BE2C (cell line): ENCODE measurements at regions not wholly inside any gene's neighbourhood (a gene's known extent, or its start where the extent isn't known, plus 50 kb on each side); places are given as distances from the start of the nearest gene placed in this dataset.

Experiments
- DNase-seq: peaks from one replicate; pipeline ENCODE4 v3.0.0-alpha.2; 2020
- H3K27me3 ChIP-seq: fragments of 250-450 bp; sonication (Bioruptor Pico); 2 replicates; pipeline ENCODE4 v1.5.1; 2020; ENCODE audit warnings: mild to moderate bottlenecking
- H3K36me3 ChIP-seq: fragments of 250-450 bp; sonication (Bioruptor Pico); 2 replicates; pipeline ENCODE4 v1.5.1; 2020; ENCODE audit warnings: mild to moderate bottlenecking
- H3K4me1 ChIP-seq: fragments of 250-450 bp; sonication (Bioruptor Pico); 2 replicates; pipeline ENCODE4 v1.5.1; 2020
- H3K4me3 ChIP-seq: 2 replicates; pipeline ENCODE4 v1.5.1; 2011; ENCODE audit warnings: low read depth, low read length
- H3K9me3 ChIP-seq: fragments of 250-450 bp; sonication (Bioruptor Pico); 2 replicates; pipeline ENCODE4 v1.5.1; 2020
- CTCF ChIP-seq: IDR thresholded peaks from 2 replicates; pipeline ENCODE4 v1.5.1; 2012; ENCODE audit warnings: mild to moderate bottlenecking, low read depth, low read length

DNA sequence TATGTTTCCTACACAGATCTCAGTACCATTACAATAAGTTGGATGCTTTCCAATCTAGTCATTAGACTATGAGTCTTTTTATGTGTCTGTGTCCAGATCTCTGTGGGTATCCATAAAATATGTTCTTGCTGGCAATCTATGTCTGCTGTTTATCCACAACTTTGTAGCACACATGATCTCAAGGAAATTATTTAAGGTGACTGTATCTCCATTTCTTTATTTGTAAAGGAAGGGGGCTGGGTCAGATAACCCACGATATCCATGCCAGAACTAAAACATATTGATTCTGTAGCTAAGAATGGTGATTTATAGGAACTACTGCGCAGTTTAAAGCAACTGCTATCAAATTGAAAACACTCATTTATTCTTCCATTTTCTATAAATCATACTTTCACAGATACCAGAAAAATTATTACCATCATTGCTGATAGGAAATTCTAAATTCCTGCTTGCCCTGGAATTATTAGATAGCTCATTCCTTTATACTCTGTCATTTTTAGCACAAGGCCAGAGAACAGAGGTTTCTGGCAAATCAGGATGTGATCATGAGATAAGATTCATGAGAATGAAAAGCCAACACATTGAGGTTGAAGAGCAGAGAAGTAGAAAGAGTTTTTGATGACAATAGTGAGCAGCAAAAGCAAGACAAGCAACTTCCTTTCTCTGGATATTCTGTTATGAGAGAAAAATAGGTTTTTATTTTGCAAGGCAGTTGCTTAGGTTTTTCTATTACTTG lies 851.4 kb upstream of the CITED2 start:
- H3K9me3 ChIP-seq: no peaks in the 10 kb centered on the region
- H3K4me3 ChIP-seq: no peak overlapping the region
- DNase-seq: no peak
- H3K36me3 ChIP-seq: no peaks in the 10 kb centered on the region
- no peak for TF ChIP-seq CTCF
- 0 out of 2 replicates have a peak, but pooled peaks cover 3% of the 10 kb centered on the region for H3K4me1 ChIP-seq
- H3K27me3 ChIP-seq: no peaks in the 10 kb centered on the region

DNA sequence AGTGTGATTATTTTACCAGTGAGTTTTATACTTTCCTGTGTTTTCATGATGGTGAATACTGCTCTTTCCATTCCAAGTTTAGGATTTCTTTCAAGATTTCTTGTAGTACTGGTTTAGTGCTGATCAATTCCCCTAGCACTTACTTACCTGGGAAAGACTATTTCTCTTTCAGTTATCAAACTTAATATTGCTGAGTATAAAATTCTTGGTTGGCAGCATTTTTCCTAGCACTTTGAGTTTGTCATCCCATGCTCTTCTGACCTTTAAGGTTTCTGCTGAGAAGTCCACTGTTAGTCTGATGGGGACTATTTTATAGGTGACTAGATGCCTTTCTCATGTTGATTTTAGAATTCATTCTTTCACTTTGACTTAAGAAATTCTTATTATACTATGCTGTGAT lies 842.8 kb upstream of the CITED2 start:
- no peak overlapping the region for H3K4me3 ChIP-seq
- no peak for DNase-seq
- no peaks in the 10 kb centered on the region for H3K9me3 ChIP-seq
- H3K36me3 ChIP-seq: no peaks in the 10 kb centered on the region
- TF ChIP-seq CTCF: no peak
- H3K4me1 ChIP-seq: no peaks in the 10 kb centered on the region
- no peaks in the 10 kb centered on the region for H3K27me3 ChIP-seq

DNA sequence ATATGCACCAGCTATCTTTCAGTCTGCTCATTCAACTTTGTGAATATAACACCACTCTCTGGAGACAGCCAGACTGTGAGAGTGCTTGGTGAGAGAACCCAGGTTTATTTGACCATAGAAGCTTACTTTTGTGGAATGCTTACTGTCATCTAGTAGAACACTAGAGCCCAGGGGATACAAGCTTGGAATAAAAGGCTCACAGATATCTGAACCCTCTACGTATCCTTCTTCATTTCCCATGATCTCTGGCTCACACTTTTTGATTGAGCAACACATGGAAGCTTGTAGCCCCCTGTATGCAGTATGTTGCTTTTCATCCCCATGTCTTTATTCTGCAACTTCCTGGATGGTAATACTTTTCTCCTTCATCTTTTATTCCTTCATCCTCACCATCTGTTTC lies 835.3 kb upstream of the CITED2 start:
- no peaks in the 10 kb centered on the region for H3K27me3 ChIP-seq
- DNase-seq: no peak

GRCh38 chr6:140208286-140208685 lies 833.8 kb upstream of the CITED2 start:
- TF ChIP-seq CTCF: no peak
- no peaks in the 10 kb centered on the region for H3K9me3 ChIP-seq
- H3K4me1 ChIP-seq: no peaks in the 10 kb centered on the region; the same call in 1 of the 2 replicates
- DNase-seq: no peak
- H3K27me3 ChIP-seq: no peaks in the 10 kb centered on the region
- no peak overlapping the region for H3K4me3 ChIP-seq
- no peaks in the 10 kb centered on the region for H3K36me3 ChIP-seq

More for the DNA sequence above, 835.3 kb upstream of the CITED2 start:
- H3K36me3 ChIP-seq: no peaks in the 10 kb centered on the region
- H3K4me1 ChIP-seq: no peaks in the 10 kb centered on the region; the same call in 1 of the 2 replicates
- no peaks in the 10 kb centered on the region for H3K9me3 ChIP-seq
- no peak for TF ChIP-seq CTCF
- no peak overlapping the region for H3K4me3 ChIP-seq

- Histone ChIP-seq H3K4me1 (no peaks in the 10 kb centered on the region; the same call in 1 of the 2 replicates), H3K9me3 (no peaks in the 10 kb centered on the region), H3K36me3 (no peaks in the 10 kb centered on the region), H3K27me3 (no peaks in the 10 kb centered on the region), H3K4me3 (no peak overlapping the region)
- TF ChIP-seq CTCF: no peak
- DNase-seq: no peak
These were observed 831.5 kb upstream of the CITED2 start for GRCh38 chr6:140205795-140206593.

DNA sequence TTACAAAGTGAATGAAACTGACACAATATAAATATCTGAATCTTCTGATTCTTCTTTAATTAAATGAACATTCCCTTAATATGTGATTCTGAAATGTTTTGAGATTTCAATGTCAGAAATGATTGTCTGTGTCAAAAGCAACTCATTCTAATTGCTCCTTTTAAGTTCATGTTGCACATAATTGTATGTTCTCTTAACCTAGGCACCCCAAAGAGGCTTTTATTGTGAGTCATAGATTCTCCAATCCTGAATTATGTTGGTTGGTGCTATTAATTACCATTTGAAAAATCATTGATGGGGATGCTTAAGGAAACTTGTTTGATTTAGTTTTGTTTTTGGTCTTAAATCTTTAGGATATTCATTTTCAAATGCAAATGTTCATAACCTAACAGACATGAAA lies 829.7 kb upstream of the CITED2 start:
- H3K4me1 ChIP-seq: no peaks in the 10 kb centered on the region; the same call in 1 of the 2 replicates
- H3K4me3 ChIP-seq: no peak overlapping the region
- H3K27me3 ChIP-seq: no peaks in the 10 kb centered on the region
- H3K9me3 ChIP-seq: no peaks in the 10 kb centered on the region
- no peaks in the 10 kb centered on the region for H3K36me3 ChIP-seq
- DNase-seq: no peak
- no peak for TF ChIP-seq CTCF
